OCI-LY1 (cell line): ENCODE measurements at regions not wholly inside any gene's neighbourhood (a gene's known extent, or its start where the extent isn't known, plus 50 kb on each side); places are given as distances from the start of the nearest gene placed in this dataset.

Source experiments
- EZH2 ChIP-seq: fragments of 200-600 bp; sonication (generic), shearing (Covaris generic); IDR thresholded peaks from 2 replicates; pipeline ENCODE4 v1.8.0; 2017; ENCODE audit warnings: borderline replicate concordance, mixed run types, mild to moderate bottlenecking, antibody characterized with exemption, low read length, moderate library complexity, mixed read lengths
- TF ChIP-seq, protein P1 (sequence below): fragments of 200-600 bp; sonication (generic), shearing (Covaris generic); IDR thresholded peaks from 2 replicates; pipeline ENCODE4 v1.5.1; 2017; ENCODE audit warnings: mild to moderate bottlenecking, antibody characterized with exemption, low read length, moderate library complexity, mixed read lengths

DNA sequence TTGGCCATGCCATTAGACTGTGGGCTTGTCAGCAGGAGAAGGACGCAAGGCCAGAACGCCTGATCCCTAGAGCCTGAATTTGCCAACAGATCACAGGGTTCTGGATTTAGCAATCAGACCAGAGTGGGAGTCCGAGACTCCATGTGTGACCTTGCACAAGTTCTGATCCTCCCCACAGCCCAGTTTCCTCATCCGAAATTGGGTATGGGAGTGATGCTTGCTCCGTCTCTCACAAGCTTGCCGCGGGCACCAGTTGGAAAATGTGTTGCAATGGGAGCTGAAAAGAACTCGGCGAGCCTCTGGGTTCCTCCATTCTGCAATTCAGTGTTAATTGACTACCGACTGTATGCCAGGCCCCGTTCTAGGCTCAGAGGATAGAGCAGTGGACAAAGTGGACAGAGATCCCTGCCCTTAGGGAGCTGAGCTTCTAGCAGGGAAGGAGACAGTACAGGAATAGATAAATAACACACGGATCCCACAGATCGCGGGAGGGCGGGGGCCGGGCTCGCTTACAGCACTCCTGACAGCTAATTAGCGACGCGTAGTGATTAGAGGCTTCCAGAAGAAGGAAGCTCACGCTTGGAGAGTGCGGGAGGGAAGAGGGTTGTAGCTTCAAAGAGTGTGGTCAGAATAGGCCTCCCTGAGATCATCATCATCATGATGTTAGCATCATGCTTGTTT lies 150.4 kb upstream of the CIBAR2 start:
- TF ChIP-seq, protein P1, sequence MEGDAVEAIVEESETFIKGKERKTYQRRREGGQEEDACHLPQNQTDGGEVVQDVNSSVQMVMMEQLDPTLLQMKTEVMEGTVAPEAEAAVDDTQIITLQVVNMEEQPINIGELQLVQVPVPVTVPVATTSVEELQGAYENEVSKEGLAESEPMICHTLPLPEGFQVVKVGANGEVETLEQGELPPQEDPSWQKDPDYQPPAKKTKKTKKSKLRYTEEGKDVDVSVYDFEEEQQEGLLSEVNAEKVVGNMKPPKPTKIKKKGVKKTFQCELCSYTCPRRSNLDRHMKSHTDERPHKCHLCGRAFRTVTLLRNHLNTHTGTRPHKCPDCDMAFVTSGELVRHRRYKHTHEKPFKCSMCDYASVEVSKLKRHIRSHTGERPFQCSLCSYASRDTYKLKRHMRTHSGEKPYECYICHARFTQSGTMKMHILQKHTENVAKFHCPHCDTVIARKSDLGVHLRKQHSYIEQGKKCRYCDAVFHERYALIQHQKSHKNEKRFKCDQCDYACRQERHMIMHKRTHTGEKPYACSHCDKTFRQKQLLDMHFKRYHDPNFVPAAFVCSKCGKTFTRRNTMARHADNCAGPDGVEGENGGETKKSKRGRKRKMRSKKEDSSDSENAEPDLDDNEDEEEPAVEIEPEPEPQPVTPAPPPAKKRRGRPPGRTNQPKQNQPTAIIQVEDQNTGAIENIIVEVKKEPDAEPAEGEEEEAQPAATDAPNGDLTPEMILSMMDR: no peak
- TF ChIP-seq EZH2: no peak
